ENCODE measurements at regions not wholly inside any gene's neighbourhood (a gene's known extent, or its start where the extent isn't known, plus 50 kb on each side); places are given as distances from the start of the nearest gene placed in this dataset.

DNA sequence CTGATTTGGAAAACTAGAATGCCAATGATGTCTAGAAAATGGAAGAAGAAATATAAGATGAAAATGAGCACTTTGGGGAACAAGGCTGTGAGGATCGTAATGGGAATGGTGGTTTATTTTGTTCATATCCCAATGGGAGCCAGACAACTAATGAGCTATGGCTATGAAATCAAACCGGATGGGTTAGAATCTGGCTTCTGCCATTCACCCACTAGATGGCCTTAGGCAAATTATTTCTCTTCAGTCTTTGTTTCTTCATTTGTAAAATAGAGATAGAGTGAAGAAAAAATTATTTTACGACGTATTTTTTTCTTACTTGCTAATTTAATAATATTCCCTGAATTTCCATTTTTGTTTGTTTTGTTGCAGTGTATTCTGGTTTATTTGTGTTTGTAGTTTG lies 572.1 kb upstream of the IGFBP3 start:
- TF ChIP-seq, protein P1, sequence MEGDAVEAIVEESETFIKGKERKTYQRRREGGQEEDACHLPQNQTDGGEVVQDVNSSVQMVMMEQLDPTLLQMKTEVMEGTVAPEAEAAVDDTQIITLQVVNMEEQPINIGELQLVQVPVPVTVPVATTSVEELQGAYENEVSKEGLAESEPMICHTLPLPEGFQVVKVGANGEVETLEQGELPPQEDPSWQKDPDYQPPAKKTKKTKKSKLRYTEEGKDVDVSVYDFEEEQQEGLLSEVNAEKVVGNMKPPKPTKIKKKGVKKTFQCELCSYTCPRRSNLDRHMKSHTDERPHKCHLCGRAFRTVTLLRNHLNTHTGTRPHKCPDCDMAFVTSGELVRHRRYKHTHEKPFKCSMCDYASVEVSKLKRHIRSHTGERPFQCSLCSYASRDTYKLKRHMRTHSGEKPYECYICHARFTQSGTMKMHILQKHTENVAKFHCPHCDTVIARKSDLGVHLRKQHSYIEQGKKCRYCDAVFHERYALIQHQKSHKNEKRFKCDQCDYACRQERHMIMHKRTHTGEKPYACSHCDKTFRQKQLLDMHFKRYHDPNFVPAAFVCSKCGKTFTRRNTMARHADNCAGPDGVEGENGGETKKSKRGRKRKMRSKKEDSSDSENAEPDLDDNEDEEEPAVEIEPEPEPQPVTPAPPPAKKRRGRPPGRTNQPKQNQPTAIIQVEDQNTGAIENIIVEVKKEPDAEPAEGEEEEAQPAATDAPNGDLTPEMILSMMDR (IDR thresholded peaks at IDR 0.05; ENCODE audit: insufficient read depth, low read depth, low read length) = no peak
- TF ChIP-seq EZH2 (IDR thresholded peaks at IDR 0.05; ENCODE audit: insufficient read depth, low read length) = no peak
